C4-2B (cell line): ENCODE measurements at regions not wholly inside any gene's neighbourhood (a gene's known extent, or its start where the extent isn't known, plus 50 kb on each side); places are given as distances from the start of the nearest gene placed in this dataset.

ENCODE experiments used
- H3K27ac ChIP-seq: fragments of 450-650 bp; 2 replicates; pipeline ENCODE4 v1.5.1; 2017
- CTCF ChIP-seq: fragments of 450-650 bp; conservative IDR thresholded peaks from 2 replicates; pipeline ENCODE4 v1.5.1; 2017; ENCODE audit warnings: mild to moderate bottlenecking
- ZFX ChIP-seq: fragments of 450-650 bp; IDR thresholded peaks from 2 replicates; pipeline ENCODE4 v1.6.1; 2017

GRCh38 chr2:164151522-164151921 lies 415.7 kb upstream of the FIGN start:
- no peak overlapping the region for H3K27ac ChIP-seq
- no peak for TF ChIP-seq CTCF
- TF ChIP-seq ZFX = no peak

- H3K27ac ChIP-seq = no peak overlapping the region
- TF ChIP-seq ZFX (no peak), CTCF (no peak)
These were observed 414.8 kb upstream of the FIGN start for GRCh38 chr2:164150604-164151003.

DNA sequence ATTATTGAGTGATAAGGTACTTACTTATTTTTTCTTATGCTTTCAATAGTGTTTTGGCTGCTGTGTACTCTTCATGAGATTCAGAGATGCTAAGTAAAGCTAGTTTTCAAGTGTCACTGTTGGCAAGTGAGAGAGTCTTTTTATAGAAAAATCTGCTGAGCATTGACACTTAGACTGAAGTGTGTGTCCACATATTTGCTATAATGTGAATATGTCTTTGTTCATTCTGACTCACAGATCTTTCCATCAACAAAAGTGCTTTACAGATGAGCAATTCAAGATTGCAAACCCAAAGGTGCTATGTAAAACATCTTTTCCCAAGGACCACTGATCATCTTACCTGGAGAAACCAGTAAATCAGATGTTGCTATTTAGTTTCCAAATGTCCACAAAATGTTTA lies 410.6 kb upstream of the FIGN start:
- TF ChIP-seq CTCF = no peak
- no peak overlapping the region for H3K27ac ChIP-seq

DNA sequence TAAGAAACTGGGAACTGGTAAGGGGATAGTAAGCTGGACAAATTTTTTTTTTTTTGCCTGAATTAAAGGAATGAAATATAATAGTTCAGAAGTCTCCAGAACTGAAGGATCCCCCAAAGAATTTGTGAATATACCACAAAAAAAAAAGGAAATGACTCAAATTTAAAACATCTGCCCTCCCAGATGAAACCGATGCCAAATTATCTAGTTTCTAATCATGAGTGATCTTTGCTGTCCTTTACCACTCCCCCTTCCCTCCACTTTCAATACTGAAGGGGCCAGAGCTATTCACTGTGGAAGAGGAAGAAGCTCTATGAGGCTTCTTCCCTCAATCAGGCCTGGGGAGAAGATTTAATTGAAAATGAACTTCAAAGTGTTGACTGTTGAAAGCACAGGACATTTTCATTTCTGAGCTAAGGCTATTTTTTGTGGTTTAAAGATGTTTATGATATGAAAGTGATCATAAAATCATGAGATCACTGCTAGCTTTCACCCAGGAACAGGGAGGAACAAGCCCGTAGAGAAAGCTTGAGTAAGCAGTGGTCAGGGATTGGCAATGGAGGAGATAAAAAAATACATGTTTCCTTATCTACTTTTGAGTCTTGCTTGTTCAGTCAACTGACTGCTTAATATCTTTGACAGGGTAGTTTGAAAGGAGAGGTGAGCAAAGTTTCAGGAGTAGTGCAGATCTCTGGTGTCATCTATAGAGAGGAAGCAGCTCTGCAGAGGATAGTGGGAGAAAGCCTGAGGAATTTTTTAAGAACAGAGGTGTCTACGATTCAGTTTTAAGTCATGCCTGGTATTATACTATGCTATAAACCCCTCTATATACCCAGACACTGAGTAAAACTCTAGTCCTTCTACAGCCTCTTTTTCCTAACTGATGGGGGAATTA lies 409.5 kb upstream of the FIGN start:
- no peak overlapping the region for H3K27ac ChIP-seq
- TF ChIP-seq ZFX = no peak
- TF ChIP-seq CTCF = no peak

GRCh38 chr2:164143183-164143930 lies 407.5 kb upstream of the FIGN start:
- TF ChIP-seq CTCF (no peak), ZFX (no peak)
- no peak overlapping the region for H3K27ac ChIP-seq

DNA sequence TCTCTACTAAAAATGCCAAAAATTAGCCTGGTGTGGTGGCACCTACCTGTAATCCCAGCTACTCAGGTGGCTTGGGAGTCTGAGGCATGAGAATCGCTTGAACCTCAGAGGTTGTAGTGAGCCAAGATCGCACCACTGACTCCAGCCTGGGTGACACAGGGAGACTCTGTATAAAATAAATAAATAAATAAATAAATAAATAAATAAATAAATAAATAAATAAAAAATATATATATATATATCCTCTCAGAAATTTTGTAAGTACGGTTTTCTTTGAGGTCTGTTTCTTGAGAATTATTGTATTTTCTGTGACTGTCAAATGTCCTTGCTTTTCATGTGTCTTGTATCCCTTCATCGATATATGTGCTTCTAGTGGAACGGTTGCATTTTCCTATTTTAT lies 406.9 kb upstream of the FIGN start:
- no peak for TF ChIP-seq CTCF
- no peak for TF ChIP-seq ZFX
- no peak overlapping the region for H3K27ac ChIP-seq

DNA sequence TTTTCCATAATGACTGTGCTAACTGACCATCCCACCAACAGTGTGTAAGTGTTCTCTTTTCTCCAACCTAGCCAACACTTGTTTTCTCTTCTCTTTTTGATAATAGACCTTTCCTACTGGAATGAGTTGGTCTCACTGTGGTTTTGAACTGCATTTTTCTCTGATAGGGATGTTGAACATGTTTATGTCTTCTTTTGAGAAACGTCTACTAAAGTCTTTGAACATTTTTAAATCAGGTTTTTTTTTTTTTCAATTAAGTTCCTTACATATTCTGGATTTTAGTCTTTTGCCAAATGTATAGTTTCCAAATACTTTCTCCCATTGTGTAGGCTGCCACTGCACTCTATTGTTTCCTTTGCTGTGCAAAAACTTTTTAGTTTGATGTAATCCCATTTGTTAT lies 405.5 kb upstream of the FIGN start:
- no peak overlapping the region for H3K27ac ChIP-seq
- TF ChIP-seq ZFX (no peak), CTCF (no peak)
